OCI-M2 (cell line): ENCODE measurements at regions not wholly inside any gene's neighbourhood (a gene's known extent, or its start where the extent isn't known, plus 50 kb on each side); places are given as distances from the start of the nearest gene placed in this dataset.

ENCODE experiments used
- DNase-seq: peaks from one replicate; lab custom pipeline; 2025; ENCODE audit not compliant: unreplicated experiment; lab: John Stamatoyannopoulos, UW

GRCh38 chr16:85337910-85338637, 225.8 kb upstream of the CIBAR2 start:
- DNase-seq = no peak

- DNase-seq = no peak
Observed at GRCh38 chr16:85338638-85338982, 226.3 kb upstream of the CIBAR2 start.

GRCh38 chr16:85338989-85339685, 226.9 kb upstream of the CIBAR2 start:
- no peak for DNase-seq

GRCh38 chr16:85341972-85342695, 229.9 kb upstream of the CIBAR2 start:
- no peak for DNase-seq

GRCh38 chr16:85344502-85345128, 232.3 kb upstream of the CIBAR2 start:
- DNase-seq = no peak

- DNase-seq = no peak
Observed at GRCh38 chr16:85345129-85345639, 232.9 kb upstream of the CIBAR2 start.

- DNase-seq = no peak
Observed at GRCh38 chr16:85346404-85347212, 234.3 kb upstream of the CIBAR2 start.

- DNase-seq = no peak
Observed at GRCh38 chr16:85347213-85347591, 234.9 kb upstream of the CIBAR2 start.

- DNase-seq = no peak
Observed at GRCh38 chr16:85348065-85348840, 236.0 kb upstream of the CIBAR2 start.

- DNase-seq = no peak
Observed at GRCh38 chr16:85348911-85349334, 236.7 kb upstream of the CIBAR2 start.

GRCh38 chr16:85349365-85350145, 237.3 kb upstream of the CIBAR2 start:
- DNase-seq = no peak

- DNase-seq = no peak
Observed at GRCh38 chr16:85350146-85350728, 238.0 kb upstream of the CIBAR2 start.

- no peak for DNase-seq
Observed at GRCh38 chr16:85350973-85351372, 238.7 kb upstream of the CIBAR2 start.

- DNase-seq = no peak
Observed at GRCh38 chr16:85353013-85353412, 240.7 kb upstream of the CIBAR2 start.

GRCh38 chr16:85353839-85354685, 241.8 kb upstream of the CIBAR2 start:
- no peak for DNase-seq

GRCh38 chr16:85354686-85355514, 242.6 kb upstream of the CIBAR2 start:
- DNase-seq = no peak

GRCh38 chr16:85355515-85355837, 243.2 kb upstream of the CIBAR2 start:
- no peak for DNase-seq
